Activated CD8-positive, alpha-beta memory T cell treated with anti-CD3 and anti-CD28 coated beads, Interleukin-2, amount 10 ng/mL, durations not matched to agents 7 days and 5 days (primary cell): ENCODE measurements at regions not wholly inside any gene's neighbourhood (a gene's known extent, or its start where the extent isn't known, plus 50 kb on each side); places are given as distances from the start of the nearest gene placed in this dataset.

Source experiments
- ATAC-seq: fragments of 150-1000 bp; cut with Tn5 transposase; one replicate; pipeline ENCODE4 v1.10.0; 2021; ENCODE audit warnings: moderate library complexity
- CTCF ChIA-PET: fragments of 350-600 bp; sonication (Branson Sonifier 250); formaldehyde crosslinking; loops from one replicate; lab custom pipeline; 2021; ENCODE audit warnings: antibody characterized with exemption; lab: Charles Lee
- DNase-seq: peaks from one replicate; pipeline ENCODE4 v3.0.0-alpha.2; 2020
- H3K27ac Mint-ChIP-seq: one replicate; pipeline ENCODE4 v1.8.0; 2021; ENCODE audit warnings: mild to moderate bottlenecking, mixed read lengths
- H3K27me3 Mint-ChIP-seq: one replicate; pipeline ENCODE4 v1.8.0; 2021; ENCODE audit warnings: mixed read lengths
- H3K36me3 Mint-ChIP-seq: one replicate; pipeline ENCODE4 v1.8.0; 2021; ENCODE audit warnings: mild to moderate bottlenecking, mixed read lengths
- H3K4me1 Mint-ChIP-seq: one replicate; pipeline ENCODE4 v1.8.0; 2021; ENCODE audit warnings: mixed read lengths
- H3K4me3 Mint-ChIP-seq: one replicate; pipeline ENCODE4 v1.8.0; 2021; ENCODE audit warnings: mild to moderate bottlenecking, moderate library complexity, mixed read lengths
- H3K9me3 Mint-ChIP-seq: one replicate; pipeline ENCODE4 v1.8.0; 2022; ENCODE audit warnings: low read depth, mixed read lengths

- CTCF ChIA-PET = no interaction called here
- Mint-ChIP-seq H3K4me3 (no peak overlapping the region), H3K9me3 (no peaks in the 10 kb centered on the region), H3K4me1 (no peaks in the 10 kb centered on the region), H3K27me3 (peaks cover 2% of the 10 kb centered on the region), H3K36me3 (no peaks in the 10 kb centered on the region), H3K27ac (no peak overlapping the region)
- no peak for DNase-seq
- no peak for ATAC-seq
These were observed 675.8 kb downstream of the DIAPH3 start for GRCh38 chr13:59487883-59488282.

GRCh38 chr13:59488436-59488835 lies 675.3 kb downstream of the DIAPH3 start:
- Mint-ChIP-seq H3K36me3 (no peaks in the 10 kb centered on the region), H3K27ac (no peak overlapping the region), H3K4me1 (no peaks in the 10 kb centered on the region), H3K27me3 (peaks cover 2% of the 10 kb centered on the region), H3K9me3 (no peaks in the 10 kb centered on the region), H3K4me3 (no peak overlapping the region)
- ATAC-seq (no peak), DNase-seq (no peak)
- CTCF ChIA-PET = no interaction called here

- DNase-seq (no peak), ATAC-seq (no peak)
- H3K4me1 Mint-ChIP-seq = no peaks in the 10 kb centered on the region
- H3K9me3 Mint-ChIP-seq = no peaks in the 10 kb centered on the region
- no peak overlapping the region for H3K27ac Mint-ChIP-seq
- CTCF ChIA-PET = no interaction called here
- peaks cover 2% of the 10 kb centered on the region for H3K27me3 Mint-ChIP-seq
- H3K36me3 Mint-ChIP-seq = no peaks in the 10 kb centered on the region
- H3K4me3 Mint-ChIP-seq = no peak overlapping the region
These were observed 673.1 kb downstream of the DIAPH3 start for GRCh38 chr13:59490651-59491050.

- Mint-ChIP-seq H3K4me1 (no peaks in the 10 kb centered on the region), H3K27ac (no peak overlapping the region), H3K36me3 (no peaks in the 10 kb centered on the region), H3K9me3 (no peaks in the 10 kb centered on the region), H3K27me3 (peaks cover 2% of the 10 kb centered on the region), H3K4me3 (no peak overlapping the region)
- DNase-seq (no peak), ATAC-seq (no peak)
- CTCF ChIA-PET = no interaction called here
These were observed 671.6 kb downstream of the DIAPH3 start for GRCh38 chr13:59492030-59492636.

GRCh38 chr13:59493436-59493965 lies 670.2 kb downstream of the DIAPH3 start:
- Mint-ChIP-seq H3K4me1 (no peaks in the 10 kb centered on the region), H3K36me3 (no peaks in the 10 kb centered on the region), H3K4me3 (no peak overlapping the region), H3K27me3 (peaks cover under 1% of the 10 kb centered on the region), H3K27ac (no peak overlapping the region), H3K9me3 (no peaks in the 10 kb centered on the region)
- no peak for ATAC-seq
- no peak for DNase-seq
- CTCF ChIA-PET = no interaction called here

GRCh38 chr13:59494151-59494550 lies 669.6 kb downstream of the DIAPH3 start:
- no peaks in the 10 kb centered on the region for H3K9me3 Mint-ChIP-seq
- no peak for DNase-seq
- H3K4me3 Mint-ChIP-seq = no peak overlapping the region
- no peak overlapping the region for H3K27ac Mint-ChIP-seq
- H3K36me3 Mint-ChIP-seq = no peaks in the 10 kb centered on the region
- CTCF ChIA-PET = no interaction called here
- H3K27me3 Mint-ChIP-seq = no peaks in the 10 kb centered on the region
- no peak for ATAC-seq
- H3K4me1 Mint-ChIP-seq = no peaks in the 10 kb centered on the region

GRCh38 chr13:59494560-59494970 lies 669.2 kb downstream of the DIAPH3 start:
- Mint-ChIP-seq H3K27ac (no peak overlapping the region), H3K36me3 (no peaks in the 10 kb centered on the region), H3K9me3 (no peaks in the 10 kb centered on the region), H3K4me1 (no peaks in the 10 kb centered on the region), H3K4me3 (no peak overlapping the region), H3K27me3 (no peaks in the 10 kb centered on the region)
- ATAC-seq (no peak), DNase-seq (no peak)
- CTCF ChIA-PET = no interaction called here

GRCh38 chr13:59495299-59495698 lies 668.4 kb downstream of the DIAPH3 start:
- no peaks in the 10 kb centered on the region for H3K4me1 Mint-ChIP-seq
- no peak for DNase-seq
- ATAC-seq = no peak
- H3K27ac Mint-ChIP-seq = no peak overlapping the region
- CTCF ChIA-PET = no interaction called here
- H3K36me3 Mint-ChIP-seq = no peaks in the 10 kb centered on the region
- H3K27me3 Mint-ChIP-seq = no peaks in the 10 kb centered on the region
- H3K4me3 Mint-ChIP-seq = no peak overlapping the region
- no peaks in the 10 kb centered on the region for H3K9me3 Mint-ChIP-seq

GRCh38 chr13:59495936-59496512 lies 667.7 kb downstream of the DIAPH3 start:
- H3K4me3 Mint-ChIP-seq = no peak overlapping the region
- H3K9me3 Mint-ChIP-seq = no peaks in the 10 kb centered on the region
- CTCF ChIA-PET = no interaction called here
- DNase-seq (no peak), ATAC-seq (no peak)
- no peak overlapping the region for H3K27ac Mint-ChIP-seq
- no peaks in the 10 kb centered on the region for H3K27me3 Mint-ChIP-seq
- H3K4me1 Mint-ChIP-seq = no peaks in the 10 kb centered on the region
- H3K36me3 Mint-ChIP-seq = no peaks in the 10 kb centered on the region

GRCh38 chr13:59497621-59498247 lies 666.0 kb downstream of the DIAPH3 start:
- Mint-ChIP-seq H3K4me3 (no peak overlapping the region), H3K9me3 (no peaks in the 10 kb centered on the region), H3K4me1 (no peaks in the 10 kb centered on the region), H3K27ac (no peak overlapping the region), H3K27me3 (no peaks in the 10 kb centered on the region), H3K36me3 (no peaks in the 10 kb centered on the region)
- no peak for DNase-seq
- CTCF ChIA-PET = no interaction called here
- ATAC-seq = no peak

- H3K27me3 Mint-ChIP-seq = no peaks in the 10 kb centered on the region
- no peak overlapping the region for H3K27ac Mint-ChIP-seq
- CTCF ChIA-PET = no interaction called here
- H3K4me1 Mint-ChIP-seq = no peaks in the 10 kb centered on the region
- H3K36me3 Mint-ChIP-seq = no peaks in the 10 kb centered on the region
- H3K4me3 Mint-ChIP-seq = no peak overlapping the region
- no peak for DNase-seq
- ATAC-seq = no peak
- no peaks in the 10 kb centered on the region for H3K9me3 Mint-ChIP-seq
These were observed 662.7 kb downstream of the DIAPH3 start for GRCh38 chr13:59501004-59501403.

- H3K27ac Mint-ChIP-seq = no peak overlapping the region
- H3K9me3 Mint-ChIP-seq = no peaks in the 10 kb centered on the region
- CTCF ChIA-PET = no interaction called here
- ATAC-seq (no peak), DNase-seq (no peak)
- H3K4me1 Mint-ChIP-seq = no peaks in the 10 kb centered on the region
- no peaks in the 10 kb centered on the region for H3K27me3 Mint-ChIP-seq
- H3K4me3 Mint-ChIP-seq = no peak overlapping the region
- H3K36me3 Mint-ChIP-seq = no peaks in the 10 kb centered on the region
These were observed 659.3 kb downstream of the DIAPH3 start for GRCh38 chr13:59504407-59504806.

- H3K36me3 Mint-ChIP-seq = no peaks in the 10 kb centered on the region
- no peak overlapping the region for H3K4me3 Mint-ChIP-seq
- H3K4me1 Mint-ChIP-seq = no peaks in the 10 kb centered on the region
- H3K27ac Mint-ChIP-seq = no peak overlapping the region
- no peak for DNase-seq
- no peak for ATAC-seq
- H3K9me3 Mint-ChIP-seq = no peaks in the 10 kb centered on the region
- no peaks in the 10 kb centered on the region for H3K27me3 Mint-ChIP-seq
- CTCF ChIA-PET = interaction anchor here (1.0 kb wide), 1 partner anchor 11 kb away, joined by 3 read pairs; no protein-coding TSS in a partner anchor
These were observed 653.3 kb downstream of the DIAPH3 start for GRCh38 chr13:59510386-59510785.

- Mint-ChIP-seq H3K27ac (no peak overlapping the region), H3K36me3 (no peaks in the 10 kb centered on the region), H3K9me3 (no peaks in the 10 kb centered on the region), H3K27me3 (peaks cover 3% of the 10 kb centered on the region), H3K4me1 (no peaks in the 10 kb centered on the region), H3K4me3 (no peak overlapping the region)
- ATAC-seq (no peak), DNase-seq (no peak)
- CTCF ChIA-PET = no interaction called here
These were observed 650.0 kb downstream of the DIAPH3 start for GRCh38 chr13:59513686-59514085.
